OCI-M1 (cell line): ENCODE measurements at regions not wholly inside any gene's neighbourhood (a gene's known extent, or its start where the extent isn't known, plus 50 kb on each side); places are given as distances from the start of the nearest gene placed in this dataset.

Experiments used
- DNase-seq: peaks from one replicate; lab custom pipeline; 2025; lab: John Stamatoyannopoulos, UW

- DNase-seq = no peak
These were observed 291.3 kb upstream of the PHYHIPL start for GRCh38 chr10:58885146-58885545.

- no peak for DNase-seq
These were observed 290.6 kb upstream of the PHYHIPL start for GRCh38 chr10:58885686-58886345.

GRCh38 chr10:58886406-58886805, 290.0 kb upstream of the PHYHIPL start:
- DNase-seq = no peak

- no peak for DNase-seq
These were observed 289.0 kb upstream of the PHYHIPL start for GRCh38 chr10:58887474-58887873.

DNA sequence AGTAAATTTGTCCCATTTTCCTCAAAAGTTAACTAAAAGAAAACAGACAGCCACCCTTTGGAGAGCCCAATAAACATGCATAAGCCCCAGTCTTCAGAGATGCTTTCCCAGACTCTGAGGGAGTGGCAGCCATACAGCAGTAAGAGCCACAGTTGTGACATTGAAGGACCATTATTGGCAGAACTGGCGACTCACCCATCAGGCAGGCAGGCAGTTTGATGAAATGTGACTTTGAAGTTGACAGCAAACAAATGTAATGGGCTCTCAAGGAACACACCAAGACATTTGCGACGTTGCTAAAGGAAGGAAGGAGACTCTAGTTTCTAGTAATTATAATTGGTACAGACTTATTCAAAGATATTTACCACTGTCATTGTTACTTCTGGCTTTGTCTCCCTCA, 287.5 kb upstream of the PHYHIPL start:
- DNase-seq = no peak

DNA sequence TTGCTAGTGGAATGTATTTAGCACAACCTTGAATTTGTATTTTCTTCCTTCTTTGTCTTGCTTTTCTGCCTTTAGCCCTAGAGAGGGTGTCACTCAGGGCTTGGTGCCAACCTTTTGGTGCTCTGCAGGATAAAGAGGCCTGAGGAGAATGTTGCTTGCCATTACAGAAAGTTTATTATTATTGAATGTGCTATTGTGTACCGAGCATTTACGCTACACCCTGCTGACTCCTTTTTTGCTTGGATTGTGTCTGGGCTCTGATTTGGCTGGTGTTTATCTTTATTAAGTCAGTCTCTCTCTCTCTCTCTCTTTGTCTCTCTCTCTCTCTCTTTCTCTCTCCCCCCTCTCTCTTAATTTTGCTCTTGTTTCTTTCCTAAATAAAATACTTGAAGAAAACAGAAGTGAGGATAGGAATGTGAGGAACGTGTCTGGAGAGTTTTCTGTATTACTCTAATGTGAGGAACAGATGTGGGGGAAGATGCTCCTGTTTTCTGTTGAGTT, 284.4 kb upstream of the PHYHIPL start:
- DNase-seq = no peak

DNA sequence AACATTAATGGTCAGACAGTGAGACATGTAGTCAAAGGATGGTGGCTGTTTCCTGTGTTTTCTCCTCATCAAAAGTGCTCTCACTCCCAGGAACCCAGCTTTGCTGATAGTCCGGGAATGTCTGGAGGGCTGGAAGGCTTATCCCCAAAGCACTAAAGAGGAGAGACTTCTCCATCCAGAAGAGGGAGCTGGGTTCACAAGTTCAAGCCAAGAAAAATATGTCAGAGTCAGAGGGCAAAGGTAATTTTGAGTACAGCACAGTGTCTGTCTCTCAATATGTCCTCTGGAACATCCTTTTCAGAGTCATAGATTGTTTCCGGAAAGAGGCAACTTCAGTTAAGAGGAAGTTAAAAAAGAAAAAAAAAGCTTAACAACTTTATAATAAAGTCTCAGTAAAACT, 281.5 kb upstream of the PHYHIPL start:
- no peak for DNase-seq

DNA sequence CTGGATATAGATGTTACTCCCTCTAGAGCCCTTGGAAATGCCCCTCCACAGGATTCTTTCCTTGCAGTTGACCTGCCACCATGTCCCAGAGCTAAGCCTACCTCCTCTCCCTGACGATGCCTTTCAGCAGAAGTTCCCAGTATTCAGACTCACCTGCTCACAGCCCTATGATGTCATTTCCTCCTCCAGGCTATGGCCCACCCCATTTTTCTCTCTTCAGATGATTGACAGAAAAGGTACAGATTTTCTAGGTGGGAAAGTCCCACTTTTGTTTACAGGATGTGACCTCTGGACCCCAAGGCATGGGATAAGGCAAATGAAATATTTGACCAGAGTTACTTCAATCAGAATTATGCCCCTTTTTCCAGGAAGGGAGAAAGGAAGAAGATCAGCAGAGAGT, 280.2 kb upstream of the PHYHIPL start:
- DNase-seq = no peak

GRCh38 chr10:58897236-58897635, 279.2 kb upstream of the PHYHIPL start:
- DNase-seq = no peak

DNA sequence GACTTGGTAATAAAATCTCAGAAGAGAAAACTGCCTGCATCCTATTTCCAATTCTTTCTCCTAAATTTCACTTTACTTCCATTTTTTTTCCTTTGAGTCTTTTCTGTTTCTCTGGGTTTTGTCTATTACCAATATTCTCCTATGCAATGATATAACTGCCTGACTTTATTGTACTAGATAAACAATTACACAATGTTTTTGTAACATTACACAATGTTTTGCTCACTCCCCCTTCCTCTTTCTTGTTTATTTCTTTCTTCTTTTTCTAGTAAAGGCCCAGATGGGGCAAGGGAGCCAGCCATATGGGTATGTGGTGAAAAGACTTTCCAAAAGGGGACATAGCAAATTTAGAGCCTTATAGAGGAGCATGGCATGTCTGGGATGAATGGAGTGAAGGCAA, 278.7 kb upstream of the PHYHIPL start:
- no peak for DNase-seq

DNA sequence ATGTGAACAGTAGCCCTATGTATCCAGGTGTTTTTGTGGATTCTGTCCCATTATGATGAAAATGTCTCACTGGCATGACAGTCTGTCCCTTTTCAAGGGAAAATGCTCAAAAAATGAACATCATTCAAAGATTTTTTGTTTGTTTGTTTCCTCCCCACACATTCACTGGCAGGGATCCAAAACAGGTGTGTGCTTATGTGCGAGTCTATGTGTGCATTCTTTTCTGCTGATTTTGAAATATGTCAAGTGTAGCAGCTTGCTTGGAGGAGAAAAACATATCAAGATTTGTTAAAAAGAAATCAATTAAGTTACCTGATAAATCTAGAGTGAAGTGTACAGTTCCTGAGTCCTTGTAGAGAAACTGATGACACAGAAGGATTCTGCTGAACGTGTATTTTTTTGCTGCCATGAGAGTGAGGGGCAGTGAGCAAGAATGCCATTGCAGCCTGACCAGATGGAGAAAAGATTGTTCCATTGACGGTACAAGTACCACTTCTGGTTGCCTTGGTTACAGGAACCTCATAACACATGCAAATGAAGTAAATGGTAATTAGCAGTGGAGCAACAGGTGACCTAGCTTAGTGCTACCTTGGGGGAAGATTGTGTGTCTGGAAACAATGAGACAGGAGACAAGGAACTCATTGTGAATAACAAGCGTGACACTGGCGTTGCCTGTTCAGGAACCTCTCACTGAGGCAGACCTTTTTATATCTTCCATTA, 277.4 kb upstream of the PHYHIPL start:
- DNase-seq = no peak

GRCh38 chr10:58901092-58901646, 275.3 kb upstream of the PHYHIPL start:
- DNase-seq = no peak

- DNase-seq = no peak
These were observed 273.4 kb upstream of the PHYHIPL start for GRCh38 chr10:58903071-58903470.

DNA sequence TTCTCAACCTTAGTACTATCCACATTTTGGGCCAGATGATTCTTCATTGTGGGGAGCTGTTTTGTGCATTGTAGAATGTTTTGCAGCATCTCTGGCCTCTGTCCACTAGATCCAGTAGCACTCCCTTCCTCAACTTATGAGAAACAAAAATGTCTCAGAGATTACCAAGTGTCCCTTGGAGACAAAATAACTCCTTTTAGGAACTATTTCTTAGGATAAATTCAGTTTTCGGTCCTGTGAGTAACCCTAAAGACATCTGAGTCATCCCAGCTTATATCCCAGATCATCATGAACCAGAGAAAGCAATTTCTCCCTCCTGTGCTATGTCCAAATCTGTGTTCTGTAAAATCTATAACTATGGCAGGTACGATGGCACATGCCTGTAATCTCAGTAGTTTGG, 266.6 kb upstream of the PHYHIPL start:
- no peak for DNase-seq

DNA sequence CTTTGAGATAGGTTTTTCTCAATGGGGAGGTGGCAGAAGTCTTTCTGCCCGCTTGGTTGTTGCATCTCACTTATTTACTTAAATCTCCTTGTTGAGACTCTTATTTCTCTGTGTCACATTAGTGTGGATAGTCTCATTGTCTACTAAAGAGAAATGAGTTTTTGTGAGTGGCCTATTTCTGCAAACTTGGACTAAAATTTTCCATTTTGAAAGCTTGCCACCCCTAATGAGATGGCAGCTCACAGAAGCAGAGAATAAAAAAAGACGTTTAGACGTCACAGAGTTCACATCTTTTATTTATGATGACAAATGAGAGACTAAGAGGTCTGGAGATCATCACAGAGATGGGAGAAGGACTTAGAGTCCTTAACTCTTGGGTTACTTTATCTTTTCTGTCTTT, 262.7 kb upstream of the PHYHIPL start:
- no peak for DNase-seq

GRCh38 chr10:58918887-58919286, 257.6 kb upstream of the PHYHIPL start:
- no peak for DNase-seq

DNA sequence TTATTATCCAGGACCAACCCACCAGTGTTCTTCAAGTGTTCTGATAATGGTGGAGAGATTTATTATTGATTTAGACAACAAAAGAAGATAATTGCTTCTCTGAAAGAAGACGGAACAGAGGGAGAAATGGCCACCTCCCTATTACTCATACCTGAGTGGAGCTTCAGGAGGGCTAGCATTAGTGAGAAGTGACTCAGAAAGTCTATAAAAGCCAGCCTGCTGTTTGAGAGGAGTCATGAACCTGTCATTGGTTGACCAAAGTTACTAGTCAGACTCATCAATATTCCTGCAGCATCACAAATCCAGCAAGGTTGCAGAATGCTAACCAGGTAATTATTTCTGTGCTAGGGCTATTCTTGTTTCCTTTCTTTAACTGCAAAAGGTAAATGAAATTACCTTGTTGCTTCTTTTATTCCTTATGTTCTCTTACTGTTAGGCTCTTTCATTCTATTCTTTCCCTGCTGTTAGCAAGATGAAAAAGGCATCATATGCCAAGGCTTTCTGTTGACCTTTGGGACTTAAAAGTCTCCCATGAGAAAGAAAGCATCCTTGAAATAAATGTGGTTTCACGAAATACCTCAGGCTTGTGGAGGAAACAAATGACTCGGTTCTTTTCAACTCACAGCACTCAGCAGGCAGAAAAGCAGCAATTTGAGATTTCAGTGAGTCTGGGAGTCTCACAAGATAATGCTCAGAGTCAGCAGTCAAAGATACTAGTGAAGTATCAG, 256.4 kb upstream of the PHYHIPL start:
- DNase-seq = no peak

DNA sequence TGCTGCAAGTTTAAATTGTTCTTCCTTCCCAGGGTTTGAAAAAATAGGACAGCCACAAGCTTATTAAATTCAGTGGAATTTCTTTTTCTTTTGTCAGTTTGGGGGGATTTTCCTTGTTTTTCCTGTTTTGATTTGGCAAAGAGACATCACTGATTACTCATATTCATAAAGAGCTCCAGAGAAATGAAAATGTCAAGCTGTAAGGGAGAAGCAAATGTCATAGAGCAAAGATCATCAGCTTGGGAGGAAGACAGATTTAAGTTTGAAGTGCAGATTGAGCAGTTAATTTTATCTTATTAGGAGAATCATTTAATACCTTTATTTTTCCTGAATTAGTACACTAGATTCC, 255.8 kb upstream of the PHYHIPL start:
- no peak for DNase-seq

GRCh38 chr10:58921421-58921855, 255.0 kb upstream of the PHYHIPL start:
- no peak for DNase-seq

GRCh38 chr10:58925381-58925780, 251.1 kb upstream of the PHYHIPL start:
- DNase-seq = no peak

DNA sequence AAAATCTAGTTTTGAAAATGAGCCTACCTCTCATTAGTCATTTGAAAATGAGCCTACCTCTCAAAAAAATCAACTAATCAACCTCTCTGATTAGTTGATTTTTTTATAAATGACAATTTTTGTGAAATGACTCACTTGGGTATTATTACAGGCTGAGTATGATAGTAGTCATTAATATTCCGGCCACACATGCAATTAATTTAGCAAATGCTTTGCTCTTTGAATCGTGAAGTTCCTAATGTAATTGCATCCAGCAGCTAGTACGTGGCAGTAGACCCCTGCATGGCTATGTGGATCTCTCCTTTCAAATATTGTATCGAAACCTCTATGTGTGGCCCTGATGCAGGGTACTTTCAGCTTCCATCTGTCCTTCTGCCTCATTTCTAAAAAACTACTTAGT, 245.9 kb upstream of the PHYHIPL start:
- no peak for DNase-seq

GRCh38 chr10:58932126-58932525, 244.3 kb upstream of the PHYHIPL start:
- no peak for DNase-seq
